ENCODE measurements at regions not wholly inside any gene's neighbourhood (a gene's known extent, or its start where the extent isn't known, plus 50 kb on each side); places are given as distances from the start of the nearest gene placed in this dataset.

GRCh38 chr2:41872646-41873045, 175.2 kb upstream of the PKDCC start:
- TF ChIP-seq CTCF (IDR thresholded peaks at IDR 0.05) (no peak), POLR2A (IDR thresholded peaks at IDR 0.05) (no peak)
